ENCODE measurements at regions not wholly inside any gene's neighbourhood (a gene's known extent, or its start where the extent isn't known, plus 50 kb on each side); places are given as distances from the start of the nearest gene placed in this dataset.

GRCh38 chr2:9110893-9111569, 95.6 kb upstream of the ASAP2 start:
- in situ Hi-C loops (cut with HindIII; ENCODE audit: low pct_unique_long_range_greater_than_20kb, low sequenced_read_pairs), result no loop called here
- DNase-seq (ENCODE audit: low read depth, low spot score), result peak; percentile 56

DNA sequence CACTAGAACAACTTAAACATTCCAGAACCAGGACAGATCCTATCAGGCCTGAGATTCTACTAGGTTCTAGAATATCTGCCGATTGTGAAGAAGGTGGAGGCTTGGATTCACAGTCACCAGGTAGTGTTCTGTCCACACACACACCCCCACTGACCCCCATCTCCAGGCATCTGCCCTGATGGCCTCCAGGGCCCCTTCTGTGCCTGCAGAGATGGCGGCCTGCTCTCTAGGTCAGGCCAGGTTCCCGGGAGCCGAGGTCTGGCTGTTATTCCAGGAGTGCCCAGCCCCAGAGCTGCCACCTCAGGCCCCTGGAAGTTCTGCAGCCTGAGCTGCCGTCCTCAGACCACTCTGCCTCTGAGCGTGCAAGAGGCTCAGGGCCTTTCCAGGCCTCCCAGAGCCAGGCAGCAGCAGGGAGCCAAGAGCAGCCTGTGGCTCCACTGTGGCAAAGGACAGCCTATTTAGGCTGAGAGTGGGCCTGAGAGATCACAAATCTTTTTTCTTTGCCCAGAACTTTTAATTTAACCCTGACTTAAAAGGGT, 96.2 kb upstream of the ASAP2 start:
- DNase-seq (ENCODE audit: low read depth, low spot score), result no peak
- in situ Hi-C loops (cut with HindIII; ENCODE audit: low pct_unique_long_range_greater_than_20kb, low sequenced_read_pairs), result no loop called here

- in situ Hi-C loops (cut with HindIII; ENCODE audit: low pct_unique_long_range_greater_than_20kb, low sequenced_read_pairs), result no loop called here
- no peak for DNase-seq (ENCODE audit: low read depth, low spot score)
These were observed 96.7 kb upstream of the ASAP2 start for GRCh38 chr2:9109871-9110270.

DNA sequence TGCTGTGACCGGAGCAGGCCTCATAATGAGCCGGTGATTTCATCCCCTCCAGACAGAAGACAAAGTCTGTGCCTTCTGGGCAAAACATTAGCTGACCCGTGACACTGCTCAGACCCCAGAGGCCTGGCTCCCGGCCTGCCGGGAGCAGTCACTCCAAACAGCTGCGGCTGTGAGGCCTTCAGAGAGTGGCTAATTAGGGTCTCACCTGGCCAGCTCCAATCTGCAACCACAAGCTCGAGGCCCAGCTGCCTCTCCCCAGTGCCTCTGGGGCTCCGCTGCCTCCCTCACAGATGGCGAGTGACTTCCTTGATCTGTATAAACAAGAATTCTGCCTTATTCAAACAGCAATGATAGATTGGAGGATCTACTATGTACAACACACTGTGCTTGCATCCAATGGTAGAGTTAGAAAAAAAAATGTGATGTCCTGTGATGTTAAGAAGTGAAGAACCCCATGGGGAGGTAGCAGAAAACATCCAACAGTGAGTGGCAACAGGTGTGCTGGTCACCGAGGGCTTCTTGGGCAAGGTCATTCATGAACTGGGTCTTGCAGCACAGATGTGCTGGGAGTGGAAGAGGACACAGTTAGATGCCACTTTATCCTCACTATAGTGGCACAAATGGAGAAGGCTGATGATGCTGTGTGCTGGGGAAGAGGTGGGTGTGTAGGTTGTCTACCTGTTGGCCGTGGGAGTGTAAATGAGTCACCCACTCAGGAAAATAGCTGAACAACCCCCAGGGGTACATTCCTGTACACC, 98.2 kb upstream of the ASAP2 start:
- in situ Hi-C loops (cut with HindIII; ENCODE audit: low pct_unique_long_range_greater_than_20kb, low sequenced_read_pairs), result no loop called here
- no peak for DNase-seq (ENCODE audit: low read depth, low spot score)

GRCh38 chr2:9107168-9108025, 99.2 kb upstream of the ASAP2 start:
- no peak for DNase-seq (ENCODE audit: low read depth, low spot score)
- in situ Hi-C loops (cut with HindIII; ENCODE audit: low pct_unique_long_range_greater_than_20kb, low sequenced_read_pairs), result no loop called here

DNA sequence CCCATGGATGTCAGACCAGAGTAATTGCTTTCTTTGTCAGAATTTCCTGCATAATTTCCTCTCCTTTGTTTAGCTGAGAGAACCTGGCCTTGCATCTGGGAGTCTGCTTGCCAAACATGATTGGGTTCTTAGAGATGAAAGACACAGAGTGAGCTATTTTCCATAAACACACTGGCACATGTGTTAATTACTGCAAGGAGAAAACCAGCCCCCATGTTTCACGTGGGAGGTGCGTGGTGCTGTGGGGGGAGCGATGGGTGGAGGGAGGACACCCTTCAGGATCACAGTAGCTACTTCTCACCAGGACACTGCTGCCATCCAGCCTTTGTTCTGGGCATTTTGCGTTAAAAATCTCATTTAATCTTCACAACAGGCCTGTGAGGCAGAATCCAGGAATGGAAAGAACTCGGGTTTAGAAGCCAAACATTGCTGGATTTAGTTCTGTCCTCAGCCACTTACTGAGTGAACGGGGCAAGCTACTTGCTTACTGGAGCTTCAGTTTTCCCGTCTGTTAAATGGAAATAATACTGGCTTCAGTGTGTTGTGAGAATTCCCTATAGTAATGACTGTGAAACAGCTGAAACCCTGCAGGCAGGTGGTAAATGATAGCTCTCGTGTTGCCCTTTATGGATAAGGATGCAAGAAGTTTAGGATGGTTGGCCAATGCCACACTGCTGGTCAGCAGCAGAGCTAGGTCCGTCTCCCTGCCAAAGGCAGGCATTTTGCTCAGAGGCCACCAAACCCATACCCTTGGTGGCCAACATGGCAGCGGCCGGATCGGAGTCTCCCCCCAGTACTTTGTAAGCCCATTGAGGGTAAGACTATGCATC, 100.1 kb upstream of the ASAP2 start:
- no peak for DNase-seq (ENCODE audit: low read depth, low spot score)
- in situ Hi-C loops (cut with HindIII; ENCODE audit: low pct_unique_long_range_greater_than_20kb, low sequenced_read_pairs), result no loop called here

- no peak for DNase-seq (ENCODE audit: low read depth, low spot score)
- in situ Hi-C loops (cut with HindIII; ENCODE audit: low pct_unique_long_range_greater_than_20kb, low sequenced_read_pairs), result no loop called here
These were observed 100.8 kb upstream of the ASAP2 start for GRCh38 chr2:9105601-9106337.

- in situ Hi-C loops (cut with HindIII; ENCODE audit: low pct_unique_long_range_greater_than_20kb, low sequenced_read_pairs), result no loop called here
- no peak for DNase-seq (ENCODE audit: low read depth, low spot score)
These were observed 100.3 kb upstream of the MBOAT2 start for GRCh38 chr2:9103663-9104277.

GRCh38 chr2:9102861-9103662, 99.6 kb upstream of the MBOAT2 start:
- in situ Hi-C loops (cut with HindIII; ENCODE audit: low pct_unique_long_range_greater_than_20kb, low sequenced_read_pairs), result no loop called here
- no peak for DNase-seq (ENCODE audit: low read depth, low spot score)

GRCh38 chr2:9101763-9102425, 98.4 kb upstream of the MBOAT2 start:
- in situ Hi-C loops (cut with HindIII; ENCODE audit: low pct_unique_long_range_greater_than_20kb, low sequenced_read_pairs), result no loop called here
- no peak for DNase-seq (ENCODE audit: low read depth, low spot score)

- no peak for DNase-seq (ENCODE audit: low read depth, low spot score)
- in situ Hi-C loops (cut with HindIII; ENCODE audit: low pct_unique_long_range_greater_than_20kb, low sequenced_read_pairs), result no loop called here
These were observed 96.8 kb upstream of the MBOAT2 start for GRCh38 chr2:9100080-9100876.

DNA sequence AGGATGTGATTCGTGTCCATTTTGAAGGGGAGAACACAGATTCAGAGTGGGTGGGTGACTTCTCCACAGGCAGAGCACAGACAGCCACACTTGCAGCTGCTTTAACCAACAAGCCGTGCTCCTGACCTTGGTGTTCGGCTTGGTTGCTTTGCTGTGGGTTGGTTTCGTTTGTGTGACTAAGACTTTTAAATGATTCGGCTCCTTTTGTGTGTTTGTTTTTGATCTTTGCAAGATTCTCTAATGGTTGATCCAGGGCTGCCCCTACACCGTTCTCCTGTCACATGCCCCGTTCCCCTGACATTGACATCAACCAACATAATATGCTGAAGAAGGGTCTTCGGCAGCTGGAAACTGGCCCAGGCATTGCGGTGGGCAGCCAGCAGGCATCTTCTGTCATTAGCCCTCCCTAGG, 95.9 kb upstream of the MBOAT2 start:
- in situ Hi-C loops (cut with HindIII; ENCODE audit: low pct_unique_long_range_greater_than_20kb, low sequenced_read_pairs), result no loop called here
- DNase-seq (ENCODE audit: low read depth, low spot score), result no peak

DNA sequence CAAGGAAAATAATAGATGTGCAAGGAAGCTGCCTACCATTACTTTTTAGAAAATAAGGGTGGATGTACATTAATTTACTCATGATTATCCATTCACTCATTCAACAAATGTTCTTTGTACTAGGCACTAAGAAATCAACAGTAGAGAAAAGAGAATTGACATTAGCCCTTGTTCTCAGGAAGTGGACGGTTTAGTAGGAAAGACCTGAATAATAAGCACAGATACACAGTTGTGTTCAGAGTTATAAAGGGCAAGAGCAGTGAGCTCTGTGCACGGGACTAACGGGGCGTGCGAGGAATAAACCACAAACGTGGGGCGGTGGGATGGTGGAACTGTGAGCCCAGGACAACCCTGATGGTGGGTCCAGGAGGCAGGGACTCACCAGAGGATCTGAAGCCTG, 94.4 kb upstream of the MBOAT2 start:
- in situ Hi-C loops (cut with HindIII; ENCODE audit: low pct_unique_long_range_greater_than_20kb, low sequenced_read_pairs), result no loop called here
- DNase-seq (ENCODE audit: low read depth, low spot score), result peak; percentile 39

GRCh38 chr2:9097239-9097638, 93.8 kb upstream of the MBOAT2 start:
- in situ Hi-C loops (cut with HindIII; ENCODE audit: low pct_unique_long_range_greater_than_20kb, low sequenced_read_pairs), result no loop called here
- DNase-seq (ENCODE audit: low read depth, low spot score), result no peak

GRCh38 chr2:9096761-9097160, 93.3 kb upstream of the MBOAT2 start:
- no peak for DNase-seq (ENCODE audit: low read depth, low spot score)
- in situ Hi-C loops (cut with HindIII; ENCODE audit: low pct_unique_long_range_greater_than_20kb, low sequenced_read_pairs), result no loop called here
